Neutrophil (primary cell): ENCODE measurements at regions not wholly inside any gene's neighbourhood (a gene's known extent, or its start where the extent isn't known, plus 50 kb on each side); places are given as distances from the start of the nearest gene placed in this dataset.

ENCODE experiments used
- H3K27ac ChIP-seq: fragments of 200-600 bp; sonication (generic); 2 replicates; pipeline ENCODE4 v1.5.1; 2016; ENCODE audit warnings: mild to moderate bottlenecking, moderate library complexity
- H3K27me3 ChIP-seq: fragments of 200-600 bp; sonication (generic); 2 replicates; pipeline ENCODE4 v1.6.0; 2016; ENCODE audit warnings: mild to moderate bottlenecking
- H3K36me3 ChIP-seq: fragments of 200-600 bp; sonication (generic); 2 replicates; pipeline ENCODE4 v1.5.1; 2017
- H3K4me1 ChIP-seq, 2 experiments: fragments of 200-600 bp in 1 of 2; sonication (generic) in 1 of 2; 1 replicate in 1 of 2; 2 replicates in 1 of 2; pipeline versions ENCODE4 v1.5.1 to v1.6.1; 2013 to 2016; ENCODE audit warnings: low read depth in 1 of 2, low read length in 1 of 2, mild to moderate bottlenecking in 1 of 2, moderate library complexity in 1 of 2; ENCODE audit not compliant: control insufficient read depth in 1 of 2, insufficient read depth in 1 of 2
- H3K4me3 ChIP-seq, 2 experiments: fragments of 200-600 bp in 1 of 2; sonication (generic) in 1 of 2; 1 replicate in 1 of 2; 2 replicates in 1 of 2; pipeline ENCODE4 v1.5.1; 2013 to 2016; ENCODE audit warnings: low read depth in 1 of 2, low read length in 1 of 2, mild to moderate bottlenecking in 1 of 2, moderate library complexity in 1 of 2
- H3K9me3 ChIP-seq: fragments of 200-600 bp; sonication (generic); 2 replicates; pipeline ENCODE4 v1.5.1; 2016
- CTCF ChIP-seq: fragments of 200-600 bp; sonication (generic); IDR thresholded peaks from 2 replicates; pipeline ENCODE4 v1.5.1; 2016; ENCODE audit warnings: antibody characterized with exemption

GRCh38 chr12:9383585-9383984, 175.4 kb upstream of the PZP start:
- H3K27me3 ChIP-seq, result no peaks in the 10 kb centered on the region
- H3K4me3 ChIP-seq, result no peak overlapping the region
- H3K4me1 ChIP-seq, result peaks cover 0 to 5% of the 10 kb centered on the region in 2 experiments
- no peak for TF ChIP-seq CTCF
- no peak overlapping the region for H3K27ac ChIP-seq
- H3K9me3 ChIP-seq, result no peaks in the 10 kb centered on the region
- no peaks in the 10 kb centered on the region for H3K36me3 ChIP-seq

GRCh38 chr12:9381619-9382018, 173.4 kb upstream of the PZP start:
- no peak overlapping the region for H3K4me3 ChIP-seq

DNA sequence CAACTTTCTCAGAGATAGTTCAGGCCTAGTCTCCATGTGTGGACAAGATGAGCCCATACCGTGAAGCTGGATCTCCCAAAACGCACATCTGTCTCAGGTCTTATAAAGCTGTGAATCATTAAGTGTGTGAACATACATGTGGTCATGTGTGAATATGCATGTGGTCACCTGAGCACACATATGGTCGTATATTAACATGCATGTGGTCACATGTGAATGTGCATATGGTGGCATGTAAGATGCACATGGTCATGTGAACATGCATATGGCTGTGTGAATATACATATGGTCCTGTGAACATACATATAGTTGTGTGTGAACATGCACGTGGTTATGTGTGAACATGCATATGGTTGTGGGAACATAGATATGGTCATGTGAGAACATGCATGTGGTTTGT, 172.5 kb upstream of the PZP start:
- no peaks in the 10 kb centered on the region for H3K27me3 ChIP-seq
- peaks cover 0 to 5% of the 10 kb centered on the region in 2 experiments for H3K4me1 ChIP-seq
- no peaks in the 10 kb centered on the region for H3K9me3 ChIP-seq
- TF ChIP-seq CTCF, result no peak
- H3K27ac ChIP-seq, result no peak overlapping the region
- no peak overlapping the region for H3K4me3 ChIP-seq
- no peaks in the 10 kb centered on the region for H3K36me3 ChIP-seq

More at GRCh38 chr12:9381619-9382018, 173.4 kb upstream of the PZP start:
- no peaks in the 10 kb centered on the region for H3K9me3 ChIP-seq
- H3K27me3 ChIP-seq, result no peaks in the 10 kb centered on the region
- no peak overlapping the region for H3K27ac ChIP-seq
- H3K4me1 ChIP-seq, result peaks cover 0 to 5% of the 10 kb centered on the region in 2 experiments
- H3K36me3 ChIP-seq, result no peaks in the 10 kb centered on the region
- TF ChIP-seq CTCF, result no peak

DNA sequence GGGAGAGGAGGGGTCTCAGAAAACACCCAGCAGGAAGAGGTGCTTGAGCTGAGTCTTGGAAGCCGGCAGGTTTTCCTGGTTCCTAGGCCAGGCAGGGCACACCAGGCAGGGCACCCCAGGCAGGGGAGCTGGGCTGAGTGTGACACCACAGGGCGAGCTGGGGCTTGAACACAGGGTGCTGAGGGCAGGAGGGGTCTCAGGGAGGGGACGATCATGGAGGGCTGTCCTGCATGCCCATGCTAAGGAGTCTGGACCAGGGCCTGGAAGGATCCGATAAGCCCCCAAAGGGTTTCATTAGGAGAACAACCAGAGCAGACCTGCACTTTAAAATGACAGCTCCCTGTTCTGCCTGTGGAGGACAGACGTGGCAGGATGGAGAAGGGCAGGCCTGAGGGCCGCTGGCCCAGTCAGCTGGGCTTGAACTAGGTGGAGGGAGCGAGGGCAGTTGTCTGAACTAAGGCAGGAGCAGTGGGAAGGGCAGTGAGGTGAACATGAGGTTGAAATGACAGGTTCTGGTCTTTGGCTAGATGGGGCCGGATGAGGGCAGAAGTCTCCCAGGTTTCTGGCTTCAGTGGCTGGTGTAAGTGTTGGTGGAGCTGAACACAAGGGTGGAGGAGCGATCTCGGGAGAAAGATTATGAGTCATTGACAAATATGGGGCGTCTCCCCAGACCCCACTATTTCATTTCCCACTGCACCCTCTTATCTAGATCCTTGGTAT, 171.0 kb upstream of the PZP start:
- Histone ChIP-seq H3K4me3 (no peak overlapping the region), H3K4me1 (peaks cover 0 to 5% of the 10 kb centered on the region in 2 experiments), H3K9me3 (no peaks in the 10 kb centered on the region), H3K27ac (no peak overlapping the region), H3K27me3 (no peaks in the 10 kb centered on the region), H3K36me3 (no peaks in the 10 kb centered on the region)
- no peak for TF ChIP-seq CTCF

- H3K9me3 ChIP-seq, result no peaks in the 10 kb centered on the region
- no peak for TF ChIP-seq CTCF
- no peaks in the 10 kb centered on the region for H3K36me3 ChIP-seq
- no peaks in the 10 kb centered on the region for H3K27me3 ChIP-seq
- no peak overlapping the region for H3K4me3 ChIP-seq
- peaks cover 0 to 5% of the 10 kb centered on the region in 2 experiments for H3K4me1 ChIP-seq
- H3K27ac ChIP-seq, result no peak overlapping the region
Measured at GRCh38 chr12:9378430-9378835, 170.2 kb upstream of the PZP start.
